ENCODE measurements at regions not wholly inside any gene's neighbourhood (a gene's known extent, or its start where the extent isn't known, plus 50 kb on each side); places are given as distances from the start of the nearest gene placed in this dataset.

DNA sequence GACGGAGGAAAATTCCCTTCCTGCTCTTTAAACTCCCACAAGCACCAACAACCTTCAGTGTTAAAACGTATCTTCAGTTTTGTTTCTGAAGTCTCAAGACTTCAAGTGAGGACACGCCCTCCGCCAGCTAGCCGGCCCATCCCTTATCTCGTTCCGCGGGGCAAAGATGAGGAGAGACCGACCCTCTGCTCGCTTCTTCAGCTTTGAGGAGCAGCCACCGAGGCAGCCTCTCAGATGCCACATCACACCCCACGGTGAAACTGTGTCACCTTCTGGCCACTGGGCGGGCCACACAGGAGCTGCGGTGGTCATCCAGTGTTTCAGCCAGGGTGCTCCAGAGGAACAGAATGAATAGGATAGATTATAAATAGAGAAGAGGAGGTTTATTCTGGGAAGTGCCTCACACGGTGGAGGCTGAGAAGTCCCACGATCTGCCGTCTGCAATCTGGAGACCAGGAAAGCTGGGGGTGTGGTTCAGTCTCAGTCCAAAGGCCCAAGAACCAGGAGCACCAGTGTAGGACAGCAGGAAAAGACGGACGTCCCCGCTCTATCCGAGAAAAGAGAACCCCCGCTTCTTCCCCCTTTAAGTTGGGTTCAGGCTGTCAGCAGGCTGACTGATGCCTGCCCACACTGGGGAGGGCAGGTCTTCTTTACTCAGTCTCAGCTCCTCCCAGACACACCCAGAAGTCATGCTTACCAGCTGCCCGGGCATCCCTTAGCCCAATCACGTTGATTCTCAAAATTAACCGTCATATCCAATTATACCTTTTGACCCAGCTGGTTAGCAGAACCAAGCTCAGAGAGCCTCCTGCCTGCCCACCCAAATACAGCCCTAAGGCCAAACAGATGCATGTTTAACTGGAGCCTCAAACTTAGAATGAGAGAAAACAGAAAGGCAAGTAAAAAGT, 399.7 kb upstream of the ID2 start:
- TF ChIP-seq CTCF (IDR thresholded peaks at IDR 0.05; ENCODE audit: low read depth, low read length, poor library complexity, severe bottlenecking) (no peak), EZH2phosphoT487 (IDR thresholded peaks at IDR 0.05; ENCODE audit: borderline replicate concordance, low read length) (no peak)

Measured in DOHH2 (cell line).